HG02610 (cell line): ENCODE measurements at regions not wholly inside any gene's neighbourhood (a gene's known extent, or its start where the extent isn't known, plus 50 kb on each side); places are given as distances from the start of the nearest gene placed in this dataset.
"Not testable (repeated sequence)": the region's sequence is repeated elsewhere in the genome, so short reads cannot be mapped to it uniquely, and the experiment has no call there.

Experiments used
- ATAC-seq: cut with Tn5 transposase; IDR thresholded peaks from one replicate; pipeline ENCODE4 v1.9.1; 2021; ENCODE audit warnings: mild to moderate bottlenecking, moderate library complexity; ENCODE audit not compliant: unreplicated experiment

DNA sequence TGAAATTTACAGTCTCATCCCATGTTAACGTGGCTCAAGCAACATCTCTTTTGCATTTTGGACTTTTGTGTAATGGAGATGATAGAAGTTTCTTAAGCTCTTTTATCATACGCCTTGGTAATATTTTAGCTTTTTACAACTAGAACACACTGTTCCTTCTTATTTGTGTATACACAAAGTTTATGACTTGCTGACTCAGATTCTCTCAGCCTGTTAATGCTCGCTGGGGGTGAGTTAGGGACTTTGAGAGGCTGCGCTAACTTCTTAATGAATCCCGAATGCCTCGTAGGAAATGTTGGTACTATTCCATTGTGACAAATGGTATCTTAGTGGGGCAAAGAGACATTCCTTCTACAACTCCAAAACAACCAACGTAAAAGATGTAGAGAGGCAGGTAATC lies 509.7 kb downstream of the DOK5 start:
- ATAC-seq = no peak

DNA sequence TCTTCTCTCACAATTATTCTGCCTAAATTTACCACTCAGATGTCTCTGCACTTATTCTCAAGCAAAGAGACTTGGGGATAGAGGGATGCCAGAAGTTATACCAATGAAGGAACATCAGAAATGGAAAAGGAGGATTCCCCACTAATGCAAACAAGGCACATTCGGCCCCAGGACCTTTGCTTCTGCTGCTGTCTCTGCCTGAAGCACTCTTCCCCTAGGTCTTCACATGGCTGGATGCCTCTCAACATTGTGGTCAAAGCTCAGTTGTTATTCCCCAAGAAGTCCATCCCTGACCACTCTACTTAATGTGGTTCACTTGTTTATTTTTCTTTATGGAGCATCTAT lies 508.7 kb downstream of the DOK5 start:
- no peak for ATAC-seq

DNA sequence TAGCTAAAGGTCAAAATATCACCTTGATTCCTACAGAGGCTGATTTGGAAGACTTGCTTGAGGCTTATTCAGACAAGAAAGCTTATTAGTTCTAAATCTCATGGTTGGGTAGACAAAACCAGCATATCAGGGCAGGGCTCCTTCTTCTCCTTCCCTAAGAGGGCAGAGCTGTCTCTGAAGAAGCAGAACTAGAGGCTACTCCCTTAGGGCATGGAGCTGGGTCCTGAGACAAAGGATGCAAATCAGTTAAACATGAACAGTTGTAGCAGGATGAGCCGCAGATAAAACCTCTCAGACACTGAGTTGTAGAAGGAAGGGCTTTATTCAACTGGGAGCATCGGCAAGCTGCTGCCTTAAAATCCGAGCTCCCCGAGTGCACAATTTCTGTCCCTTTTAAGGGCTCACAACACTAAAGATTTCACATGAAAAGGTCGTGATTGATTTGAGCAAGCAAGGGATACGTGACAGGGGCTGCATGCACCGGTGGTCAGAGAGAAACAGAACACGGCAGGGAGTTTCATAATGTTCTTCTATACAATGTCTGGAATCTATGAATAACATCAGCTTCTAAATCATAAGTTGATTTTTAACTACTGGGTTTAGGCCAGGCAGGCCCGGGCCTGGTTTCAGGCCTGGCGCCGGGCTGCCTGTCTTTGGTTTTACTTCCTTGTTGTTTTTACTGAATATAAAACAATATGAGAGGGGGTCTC lies 508.2 kb downstream of the DOK5 start:
- not testable (repeated sequence) for ATAC-seq

DNA sequence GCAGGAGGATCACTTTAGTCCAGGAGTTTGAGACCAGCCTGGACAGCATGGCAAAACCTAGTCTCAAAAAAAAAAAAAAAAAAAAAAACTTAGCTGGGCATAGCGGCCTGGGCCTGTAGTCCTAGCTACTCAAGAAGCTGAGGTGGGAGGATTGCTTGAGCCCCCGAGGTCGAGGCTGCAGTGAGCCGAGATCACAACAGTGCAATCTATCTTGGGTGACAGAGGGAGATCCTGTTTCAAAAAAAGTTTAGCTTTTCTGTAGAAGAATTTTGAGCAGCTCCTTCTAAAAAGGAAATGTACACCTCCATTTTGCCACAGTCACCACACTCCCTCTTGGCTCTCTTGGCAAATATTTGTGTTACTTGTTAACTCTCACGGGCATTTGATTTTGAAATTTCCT lies 505.8 kb downstream of the DOK5 start:
- no peak for ATAC-seq

DNA sequence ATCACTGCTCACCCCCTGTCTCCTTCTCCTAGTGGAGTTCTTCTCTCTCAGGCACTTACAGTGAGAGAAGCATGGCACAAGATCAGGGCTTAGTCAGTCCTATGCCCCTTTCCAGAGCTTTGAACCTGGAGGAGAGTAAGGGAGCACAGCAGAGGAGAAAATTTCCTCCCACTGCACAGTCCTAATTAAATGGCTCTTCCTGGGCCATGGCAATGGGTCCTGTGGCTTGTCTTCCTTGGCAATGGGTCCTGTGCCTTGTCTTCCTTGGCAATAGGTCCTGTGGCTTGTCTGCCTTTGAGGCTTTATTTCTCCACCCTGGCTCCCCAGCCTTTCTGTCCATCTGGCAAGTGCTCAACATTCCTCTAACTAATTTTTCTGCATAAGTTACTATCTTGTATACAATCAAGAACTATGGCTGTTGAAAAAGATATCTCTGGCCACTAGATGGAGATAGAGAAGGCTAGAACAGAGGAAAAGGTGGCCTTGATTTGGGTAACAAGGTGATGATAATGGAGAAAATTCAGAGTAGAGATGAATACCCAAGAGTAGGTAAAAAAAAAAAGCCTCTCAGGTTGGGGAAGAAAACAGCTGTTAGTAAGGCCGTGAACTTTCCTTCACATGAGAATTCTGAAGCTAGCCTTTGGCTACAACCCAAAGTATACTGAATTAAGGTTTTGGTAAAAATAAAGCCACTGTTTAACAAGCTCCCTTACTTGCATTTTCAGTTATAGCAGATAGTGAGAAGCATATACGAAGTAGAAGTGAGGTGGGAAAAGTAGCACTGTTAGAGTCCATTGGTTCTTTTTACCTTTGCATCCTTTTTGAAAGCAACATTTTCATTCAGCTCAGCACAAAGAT lies 504.9 kb downstream of the DOK5 start:
- ATAC-seq = no peak

DNA sequence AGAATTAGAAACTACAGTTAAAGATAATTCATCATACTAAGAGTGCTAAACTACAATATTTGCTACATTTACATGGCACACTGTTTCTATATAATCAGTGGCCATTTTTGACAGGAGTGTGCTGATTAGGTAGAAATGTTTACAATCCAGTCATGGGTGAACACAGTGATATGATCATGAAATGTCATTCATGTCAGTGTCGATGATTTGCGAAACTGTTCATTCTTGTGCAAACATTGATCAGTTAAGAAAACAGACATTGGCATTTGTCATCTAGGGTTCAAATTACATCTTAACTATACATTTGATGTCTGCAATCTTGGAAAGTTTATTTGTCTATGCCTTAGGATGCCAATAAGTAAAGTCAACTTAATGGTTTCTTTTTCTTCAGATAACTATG lies 474.9 kb downstream of the DOK5 start:
- no peak for ATAC-seq

DNA sequence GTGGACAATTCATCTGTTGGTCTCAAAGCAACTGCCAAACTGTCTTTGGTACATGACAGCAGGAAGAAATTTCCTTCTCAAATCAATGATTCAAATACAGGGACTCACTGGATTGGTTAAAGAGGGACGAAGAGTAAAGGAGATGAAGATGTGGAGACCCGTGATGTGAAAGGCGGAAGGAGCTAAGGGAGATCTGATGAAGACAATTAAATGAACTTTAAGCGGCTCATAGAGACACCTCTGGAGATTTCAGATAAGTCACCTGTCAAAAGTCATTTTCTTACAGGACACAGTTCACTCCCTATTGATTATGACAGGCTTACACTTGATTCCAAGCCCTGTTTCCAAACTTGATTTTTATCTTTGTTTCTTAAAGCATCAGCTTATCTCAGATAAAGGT lies 466.3 kb downstream of the DOK5 start:
- no peak for ATAC-seq

DNA sequence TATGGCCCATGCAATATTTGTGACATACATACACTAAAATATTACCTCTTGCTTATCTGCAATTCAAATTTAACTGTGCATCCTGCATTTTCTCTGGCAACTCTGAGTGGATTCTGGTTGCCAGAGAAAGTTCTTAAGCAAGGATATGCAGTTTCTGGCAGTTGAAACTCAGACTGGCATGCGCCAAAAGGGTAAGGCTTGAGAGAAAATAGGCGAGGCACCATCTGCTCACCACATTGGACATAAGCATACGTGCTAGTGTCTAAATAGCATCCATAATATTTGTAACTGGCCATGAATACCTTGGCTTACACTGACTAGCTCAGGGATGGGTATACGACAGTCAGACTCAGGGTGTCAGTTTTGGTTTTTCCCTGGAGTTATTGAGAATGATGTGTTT lies 465.1 kb downstream of the DOK5 start:
- ATAC-seq = no peak

DNA sequence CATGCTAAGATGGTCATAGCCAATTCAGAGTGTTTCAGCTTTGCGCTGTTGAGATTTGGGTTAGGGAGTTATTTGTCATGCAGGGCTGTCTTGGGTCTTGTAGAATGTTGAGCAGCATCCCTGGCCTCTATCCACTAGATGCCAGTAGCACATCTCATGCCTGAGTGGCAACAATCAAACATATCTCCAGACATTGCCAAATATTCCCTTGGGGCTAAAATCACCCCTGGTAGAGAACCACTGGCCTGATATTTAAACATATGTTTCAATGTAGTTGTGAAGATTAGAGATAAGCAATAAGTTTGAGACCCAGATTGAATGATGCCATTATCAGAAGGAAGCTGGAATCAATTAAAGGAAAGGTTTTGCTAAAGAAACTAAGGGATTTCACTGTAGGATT lies 463.3 kb downstream of the DOK5 start:
- ATAC-seq = no peak

DNA sequence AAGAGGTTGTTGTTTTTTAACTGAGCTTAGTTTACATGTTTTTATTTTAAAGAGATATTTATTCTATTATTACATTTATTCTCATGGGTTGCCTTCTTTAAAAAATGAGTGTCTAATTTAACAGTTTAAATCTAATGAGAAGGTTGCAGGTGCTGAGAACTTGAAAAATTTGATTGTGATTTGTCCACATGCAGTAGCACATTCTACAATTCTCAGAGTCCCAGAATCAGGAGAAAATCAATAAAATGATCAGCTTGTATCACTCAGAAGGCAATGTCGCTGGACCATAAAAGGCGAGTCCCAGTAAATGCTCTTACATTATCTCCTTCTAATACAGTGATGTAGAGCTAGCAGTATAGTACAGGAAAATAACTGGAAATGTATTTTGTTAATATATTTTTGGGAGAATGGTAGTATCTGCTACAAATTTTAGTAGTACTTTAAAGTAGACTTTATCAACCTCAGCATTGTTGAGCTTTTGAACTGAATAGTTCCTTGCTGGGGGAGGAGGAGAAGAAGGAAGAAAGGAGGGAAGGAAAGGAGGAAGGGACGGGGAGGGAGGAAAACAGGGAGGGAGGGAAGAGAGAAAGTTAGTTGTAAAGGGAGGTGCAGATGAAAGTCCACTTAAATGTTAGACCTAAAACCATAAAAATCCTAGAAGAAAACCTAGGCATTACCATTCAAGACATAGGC lies 458.0 kb downstream of the DOK5 start:
- ATAC-seq = no peak

DNA sequence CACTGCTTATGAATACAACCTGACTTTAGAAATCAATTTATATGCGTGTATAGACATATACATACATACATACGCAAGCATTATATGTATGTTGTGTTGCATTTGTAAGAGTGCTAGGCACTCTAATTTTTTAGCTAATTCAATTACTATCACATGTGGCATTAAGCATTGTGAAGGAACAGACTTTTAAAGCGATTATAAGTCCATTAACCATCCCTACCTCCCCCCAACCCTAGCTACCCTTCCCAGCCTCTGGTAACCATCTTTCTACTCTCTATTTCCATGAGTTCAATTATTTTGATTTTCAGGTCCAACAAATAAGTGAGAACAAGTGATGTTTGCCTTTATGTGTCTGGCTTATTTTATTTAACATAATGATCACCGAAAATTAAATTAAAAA lies 453.8 kb downstream of the DOK5 start:
- no peak for ATAC-seq

DNA sequence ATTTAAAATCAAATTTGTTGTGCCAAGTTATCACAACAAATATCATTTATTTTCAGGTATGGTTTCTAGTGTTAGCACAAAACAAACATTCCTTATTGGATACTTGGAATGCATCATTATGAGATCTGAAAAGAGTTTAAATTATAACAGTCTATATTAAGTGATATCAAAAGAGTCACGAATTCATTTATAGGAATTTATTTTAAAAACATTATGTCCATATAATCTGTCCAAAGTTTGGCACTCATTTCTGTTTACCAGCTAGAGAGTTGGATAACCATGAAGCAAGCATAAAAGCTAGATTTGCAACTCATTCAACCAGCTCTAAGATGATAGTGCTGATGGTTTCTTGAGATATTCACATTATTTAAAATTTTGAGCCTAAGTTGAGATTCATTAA lies 453.2 kb downstream of the DOK5 start:
- no peak for ATAC-seq

DNA sequence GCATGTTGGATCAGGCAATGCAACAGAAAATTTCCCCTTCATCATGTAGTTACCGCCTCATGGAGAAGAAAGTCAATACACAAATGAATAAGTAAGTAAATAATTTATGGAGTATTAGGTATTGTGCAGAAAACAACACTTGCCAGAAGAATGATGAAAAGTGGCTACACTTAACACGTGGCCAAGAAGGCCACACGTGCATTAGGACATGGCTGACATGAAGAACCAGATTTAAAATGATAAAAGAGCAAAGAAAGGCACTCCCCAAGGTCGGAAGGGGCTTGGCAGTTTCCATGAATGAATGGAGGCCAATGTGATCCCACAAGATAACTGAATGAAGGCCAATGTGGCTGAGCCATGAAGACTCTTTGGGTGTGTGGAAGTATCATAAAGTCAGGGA lies 447.2 kb downstream of the DOK5 start:
- no peak for ATAC-seq

DNA sequence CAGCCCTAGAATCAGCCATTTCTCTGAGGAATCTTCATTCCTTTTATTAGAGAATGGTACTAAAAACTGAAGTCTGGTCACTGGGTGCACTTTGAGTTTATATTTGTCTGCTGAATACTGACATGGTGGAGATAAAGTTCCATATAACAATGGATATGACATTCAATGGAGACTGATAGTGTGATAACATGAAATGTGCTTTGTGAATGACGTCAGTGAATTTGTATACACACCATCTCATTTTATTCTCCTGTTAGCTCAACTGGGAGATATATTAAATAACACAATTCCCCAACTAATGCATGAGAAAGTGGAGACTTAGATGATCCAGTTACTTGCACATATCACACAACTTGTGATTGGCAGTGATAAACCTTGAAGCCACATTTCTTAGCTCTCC lies 446.7 kb downstream of the DOK5 start:
- no peak for ATAC-seq

DNA sequence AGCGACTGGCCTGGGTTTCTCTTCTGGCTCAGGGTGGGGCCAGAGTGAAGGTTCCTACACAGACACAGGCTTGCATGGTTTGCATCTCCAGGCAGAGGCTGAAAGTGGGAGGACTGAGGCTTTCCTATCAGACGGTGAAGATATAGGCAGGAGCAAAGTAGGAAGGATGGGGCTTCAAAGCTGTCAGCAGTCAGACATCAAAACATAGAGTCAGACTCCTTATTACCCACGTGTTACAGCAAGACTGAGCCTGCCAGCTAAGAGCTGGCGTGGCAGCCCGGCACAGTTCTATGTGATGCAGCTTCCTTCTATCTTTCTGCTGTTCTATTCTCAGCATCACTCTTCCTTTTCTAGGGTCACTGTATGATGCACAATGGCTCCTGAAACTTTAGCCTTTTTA lies 445.1 kb downstream of the DOK5 start:
- no peak for ATAC-seq

DNA sequence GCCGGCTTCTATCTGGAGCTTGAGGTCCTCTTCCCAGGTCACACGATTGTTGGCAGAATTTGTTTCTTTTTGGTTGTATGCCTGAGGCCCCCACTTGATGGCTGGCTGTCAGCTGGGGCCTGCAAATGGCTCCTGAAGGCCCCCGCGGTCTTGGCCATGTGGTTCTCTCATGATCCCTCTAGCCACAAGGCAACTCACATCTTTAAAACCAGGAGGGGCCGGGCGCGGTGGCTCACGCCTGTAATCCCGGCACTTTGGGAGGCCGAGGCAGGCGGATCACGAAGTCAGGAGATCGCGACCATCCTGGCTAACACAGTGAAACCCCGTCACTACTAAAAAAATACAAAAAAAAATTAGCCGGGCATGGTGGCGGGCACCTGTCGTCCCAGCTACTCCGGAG lies 443.6 kb downstream of the DOK5 start:
- ATAC-seq = not testable (repeated sequence)

DNA sequence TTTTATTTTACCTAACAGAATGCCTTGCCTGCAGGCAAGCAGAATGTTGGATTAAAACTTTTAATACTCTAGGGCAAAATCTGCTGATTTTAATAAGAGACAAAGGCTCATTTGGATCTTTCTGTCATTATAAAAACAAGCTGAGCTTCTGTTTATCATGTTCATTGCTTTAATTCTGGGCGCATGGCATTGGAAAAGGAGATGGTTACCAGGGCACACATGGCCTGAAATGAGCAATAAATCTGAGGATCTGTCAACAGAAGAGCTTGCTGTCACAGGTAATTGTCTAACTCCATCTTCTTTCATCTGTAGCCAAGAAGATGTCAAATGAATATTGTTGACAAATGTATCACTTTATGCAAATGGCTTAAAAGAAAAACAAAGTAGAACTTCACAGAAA lies 439.6 kb downstream of the DOK5 start:
- no peak for ATAC-seq

DNA sequence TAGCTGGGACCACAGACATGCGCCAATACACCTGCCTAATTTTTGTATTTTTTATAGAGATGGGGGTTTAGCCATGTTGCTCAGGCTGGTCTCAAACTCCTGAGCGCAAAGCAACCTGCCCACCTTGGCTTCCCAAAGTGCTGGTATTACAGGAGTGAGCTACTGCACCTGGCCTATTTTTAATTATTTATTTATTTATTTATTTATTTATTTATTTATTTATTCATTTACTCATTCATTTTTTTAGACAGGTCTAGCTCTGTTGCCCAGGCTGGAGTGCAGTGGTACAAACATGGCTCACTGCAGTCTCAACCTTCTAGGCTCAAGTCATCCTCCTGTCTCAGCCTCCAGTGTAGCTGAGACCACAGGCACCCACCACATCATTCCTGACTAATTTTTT lies 434.3 kb downstream of the DOK5 start:
- ATAC-seq = no peak

DNA sequence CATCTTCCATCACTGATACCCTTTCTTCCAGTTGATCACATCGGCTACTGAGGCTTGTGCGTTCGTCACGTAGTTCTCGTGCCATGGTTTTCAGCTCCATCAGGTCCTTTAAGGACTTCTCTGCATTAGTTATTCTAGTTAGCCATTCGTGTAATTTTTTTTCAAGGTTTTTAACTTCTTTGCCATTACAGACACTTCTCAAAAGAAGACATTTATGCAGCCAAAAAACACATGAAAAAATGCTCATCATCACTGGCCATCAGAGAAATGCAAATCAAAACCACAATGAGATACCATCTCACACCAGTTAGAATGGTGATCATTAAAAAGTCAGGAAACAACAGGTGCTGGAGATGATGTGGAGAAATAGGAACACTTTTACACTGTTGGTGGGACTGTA lies 430.7 kb downstream of the DOK5 start:
- not testable (repeated sequence) for ATAC-seq

DNA sequence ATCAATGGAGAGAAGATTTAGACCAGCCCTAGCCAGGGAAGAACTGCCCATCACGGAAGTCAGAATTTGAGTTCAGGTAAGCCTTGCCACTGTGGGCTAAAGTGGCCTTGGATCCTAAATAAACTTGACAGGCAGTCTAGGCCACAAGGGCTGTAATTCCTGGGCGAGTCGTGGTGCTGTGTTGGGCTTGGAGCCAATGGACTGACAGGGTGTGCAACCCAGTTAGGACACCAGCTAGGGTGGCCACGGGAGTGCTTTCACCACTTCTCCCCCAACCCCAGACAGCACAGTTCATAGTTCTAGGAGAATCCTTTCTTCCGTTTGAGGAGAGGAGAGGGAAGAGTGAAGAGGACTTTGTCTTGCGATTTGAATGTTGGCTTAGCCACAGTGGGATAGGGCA lies 422.4 kb downstream of the DOK5 start:
- ATAC-seq = no peak

DNA sequence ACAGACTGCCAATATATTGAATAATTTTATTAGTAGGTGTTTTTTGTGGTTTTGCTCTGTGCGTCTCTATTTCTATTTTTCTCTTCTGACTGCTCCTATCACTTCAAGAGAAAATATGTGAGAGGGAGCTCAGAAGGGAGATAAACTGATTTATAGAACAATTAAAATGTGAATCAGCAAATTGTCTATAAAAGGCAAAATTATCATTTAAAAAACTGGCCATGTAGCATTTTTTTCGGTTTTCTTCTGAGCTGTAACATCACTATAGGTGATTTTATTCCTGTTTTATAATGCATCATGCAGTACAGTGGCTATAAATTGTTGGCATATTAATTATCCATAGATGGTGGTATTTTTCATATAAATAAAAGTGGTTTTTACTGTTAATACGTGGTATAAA lies 416.5 kb downstream of the DOK5 start:
- ATAC-seq = no peak

DNA sequence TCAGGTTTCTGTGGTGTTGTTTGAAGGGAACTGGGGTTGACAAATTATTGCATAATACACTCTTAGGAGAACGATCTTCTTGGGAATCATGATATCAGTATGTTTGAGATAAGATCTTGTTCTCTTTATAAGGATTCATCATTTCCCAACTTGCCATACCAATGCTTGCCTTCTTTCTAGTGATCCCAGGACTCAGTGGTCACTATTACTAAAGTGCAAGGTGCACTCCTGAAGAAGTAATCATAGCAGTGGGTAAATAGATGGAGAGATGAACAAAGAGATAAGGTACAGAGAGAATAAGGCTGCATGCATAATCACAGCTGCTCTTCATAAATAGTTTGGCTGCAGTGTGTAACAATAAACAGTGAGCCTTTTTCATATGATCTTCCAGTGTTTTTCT lies 404.0 kb downstream of the DOK5 start:
- ATAC-seq = no peak
